ENCODE measurements at regions not wholly inside any gene's neighbourhood (a gene's known extent, or its start where the extent isn't known, plus 50 kb on each side); places are given as distances from the start of the nearest gene placed in this dataset.

DNA sequence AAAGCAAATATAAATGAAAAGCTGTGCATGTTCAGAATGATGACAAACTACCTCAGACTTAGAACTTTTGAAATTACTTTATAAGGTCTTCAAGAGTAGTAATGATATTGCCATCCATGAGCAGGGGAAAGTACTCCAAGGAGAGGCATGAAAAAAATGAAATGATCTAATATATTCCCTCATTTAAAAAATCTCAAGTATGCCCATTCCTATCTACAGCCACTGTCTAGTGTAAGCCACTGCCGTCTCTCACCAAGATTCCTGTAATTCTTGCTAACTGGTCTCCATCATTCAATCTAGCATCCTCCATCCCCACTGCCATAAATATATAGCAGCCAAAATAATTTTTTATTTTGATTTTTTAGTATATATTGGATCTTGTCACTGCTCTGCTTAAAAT is 258.8 kb downstream of the PLOD2 start:
- DNase-seq (no peak), ATAC-seq (no peak)
- Histone ChIP-seq H3K27ac (no peak overlapping the region), H3K9me3 (no peaks in the 10 kb centered on the region), H3K27me3 (no peaks in the 10 kb centered on the region), H3K4me1 (no peaks in the 10 kb centered on the region), H3K36me3 (replicated peaks in 1 of 2; ENCODE audit: insufficient read depth in 1 of 2, low read depth in 2 of 2) (no peaks in the 10 kb centered on the region), H3K4me3 (no peak overlapping the region)
- no peak for TF ChIP-seq POLR2A (IDR thresholded peaks at IDR 0.05)
- intact Hi-C loops (cut with DNase I): no loop called here
- WGBS, 2 donors: 47 to 87% methylated on average over 1 of the region's 1 CpG

DNA sequence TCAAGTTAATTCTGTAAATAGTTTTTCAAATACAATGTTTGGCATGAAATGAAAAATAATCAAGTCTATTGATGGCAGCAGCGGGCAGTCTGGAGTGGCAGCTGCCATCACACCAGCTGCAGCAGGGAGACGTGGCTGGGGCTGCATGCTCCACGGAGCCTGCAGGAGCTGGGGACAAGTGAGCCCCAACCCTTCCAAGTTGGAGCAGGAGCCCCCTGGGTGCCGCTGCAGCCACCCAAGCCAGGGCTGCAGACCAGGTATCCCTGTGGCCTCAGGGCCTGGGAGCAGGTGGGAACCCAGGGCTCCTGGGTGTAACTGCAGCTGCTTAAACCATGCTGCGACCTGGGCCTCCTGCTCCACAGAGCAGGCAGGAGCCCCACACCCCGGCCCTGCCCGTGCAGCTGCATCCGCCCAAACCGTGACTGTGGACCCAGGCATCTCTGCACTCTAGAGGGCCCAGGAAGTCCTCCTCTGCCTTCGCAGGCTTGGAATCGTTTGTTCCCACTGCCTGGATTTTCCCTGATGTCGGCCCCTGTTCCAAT is 257.4 kb downstream of the PLOD2 start:
- DNase-seq: no peak
- WGBS, 2 donors: 85 to 86% methylated on average over 5 to 12 of the region's 12 CpGs
- intact Hi-C loops (cut with DNase I): no loop called here
- ATAC-seq: no peak
- Histone ChIP-seq H3K27ac (no peak overlapping the region), H3K4me3 (no peak overlapping the region), H3K9me3 (no peaks in the 10 kb centered on the region), H3K36me3 (replicated peaks in 1 of 2; ENCODE audit: insufficient read depth in 1 of 2, low read depth in 2 of 2) (no peaks in the 10 kb centered on the region), H3K4me1 (no peaks in the 10 kb centered on the region), H3K27me3 (no peaks in the 10 kb centered on the region)
- TF ChIP-seq POLR2A (IDR thresholded peaks at IDR 0.05) (no peak), CTCF (IDR thresholded peaks at IDR 0.05) (no peak)

- DNase-seq (no peak), ATAC-seq (no peak)
- no peaks in the 10 kb centered on the region for H3K9me3 ChIP-seq
- no peak overlapping the region for H3K27ac ChIP-seq
- no peaks in the 10 kb centered on the region for H3K36me3 ChIP-seq (replicated peaks in 1 of 2; ENCODE audit: insufficient read depth in 1 of 2, low read depth in 2 of 2)
- H3K4me3 ChIP-seq: no peak overlapping the region
- intact Hi-C loops (cut with DNase I): no loop called here
- H3K4me1 ChIP-seq: no peaks in the 10 kb centered on the region
- 60 to 85% methylated on average over 1 to 7 of the region's 7 CpGs for whole genome bisulfite sequencing, 2 donors
- no peaks in the 10 kb centered on the region for H3K27me3 ChIP-seq
- TF ChIP-seq POLR2A (IDR thresholded peaks at IDR 0.05) (no peak), CTCF (IDR thresholded peaks at IDR 0.05) (no peak)
Observed at GRCh38 chr3:145904138-145904537, 256.8 kb downstream of the PLOD2 start.

GRCh38 chr3:145906301-145906700 is 254.7 kb downstream of the PLOD2 start:
- H3K4me3 ChIP-seq: no peak overlapping the region
- H3K27me3 ChIP-seq: no peaks in the 10 kb centered on the region
- H3K4me1 ChIP-seq: no peaks in the 10 kb centered on the region
- DNase-seq (no peak), ATAC-seq (no peak)
- intact Hi-C loops (cut with DNase I): no loop called here
- H3K36me3 ChIP-seq (replicated peaks in 1 of 2; ENCODE audit: insufficient read depth in 1 of 2, low read depth in 2 of 2): no peaks in the 10 kb centered on the region
- H3K9me3 ChIP-seq: no peaks in the 10 kb centered on the region
- TF ChIP-seq POLR2A (IDR thresholded peaks at IDR 0.05): no peak
- no peak for TF ChIP-seq CTCF (IDR thresholded peaks at IDR 0.05)
- no peak overlapping the region for H3K27ac ChIP-seq

GRCh38 chr3:145906755-145907154 is 254.2 kb downstream of the PLOD2 start:
- Histone ChIP-seq H3K4me3 (no peak overlapping the region), H3K4me1 (no peaks in the 10 kb centered on the region), H3K9me3 (no peaks in the 10 kb centered on the region), H3K27ac (no peak overlapping the region), H3K36me3 (replicated peaks in 1 of 2; ENCODE audit: insufficient read depth in 1 of 2, low read depth in 2 of 2) (no peaks in the 10 kb centered on the region), H3K27me3 (no peaks in the 10 kb centered on the region)
- ATAC-seq (no peak), DNase-seq (no peak)
- WGBS, 2 donors: 93 to 94% methylated on average over 2 of the region's 2 CpGs
- TF ChIP-seq POLR2A (IDR thresholded peaks at IDR 0.05) (no peak), CTCF (IDR thresholded peaks at IDR 0.05) (no peak)
- intact Hi-C loops (cut with DNase I): no loop called here

All from body of pancreas (tissue), 4 donors.